ENCODE measurements at regions not wholly inside any gene's neighbourhood (a gene's known extent, or its start where the extent isn't known, plus 50 kb on each side); places are given as distances from the start of the nearest gene placed in this dataset.

DNA sequence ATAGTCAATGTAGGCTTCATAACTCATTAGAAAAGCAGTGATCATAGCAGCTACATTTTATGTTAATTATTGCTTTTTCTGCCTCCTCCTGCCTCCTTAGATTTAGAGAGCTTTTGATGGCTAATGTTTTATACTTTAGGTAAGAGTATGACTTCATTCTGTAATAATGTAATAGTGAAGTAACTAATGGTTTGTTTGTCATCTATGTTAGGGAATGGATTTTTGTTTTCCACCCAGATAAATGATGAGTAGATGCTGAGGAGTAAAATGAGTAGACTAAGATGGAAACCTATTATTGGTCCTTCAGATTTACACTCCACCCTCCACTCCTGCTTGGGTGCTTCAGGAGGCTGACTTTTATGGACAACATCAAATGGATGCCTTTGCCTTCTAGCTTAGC, 170.6 kb downstream of the CTH start:
- Histone ChIP-seq H3K9me3 (ENCODE audit: control extremely low read depth in 1 of 3, control insufficient read depth in 2 of 3, insufficient read depth in 1 of 3, low read length in 2 of 3) (no peaks in the 10 kb centered on the region), H3K9ac (ENCODE audit: low read length) (no peak overlapping the region), H3K79me2 (ENCODE audit: control insufficient read depth, insufficient read depth, low read length) (no peaks in the 10 kb centered on the region), H4K20me1 (ENCODE audit: control insufficient read depth, insufficient read depth, low read length, poor library complexity, severe bottlenecking) (no peaks in the 10 kb centered on the region), H3K27ac (ENCODE audit: low read length in 2 of 2) (no peak overlapping the region), H3K4me2 (replicated peaks; ENCODE audit: low read depth, low read length, poor library complexity, severe bottlenecking) (no peak overlapping the region), H3K4me1 (ENCODE audit: control insufficient read depth in 2 of 2, insufficient read depth in 2 of 2, low read length in 2 of 2) (no peaks in the 10 kb centered on the region), H3K4me3 (ENCODE audit: control extremely low read depth in 1 of 5, extremely low read depth in 1 of 5, insufficient read depth in 1 of 5, low read depth in 2 of 5, low read length in 4 of 5) (no peak overlapping the region), H2AFZ (ENCODE audit: insufficient read depth, low read depth, low read length, poor library complexity, severe bottlenecking) (no peak overlapping the region), H3K27me3 (replicated peaks in 1 of 4; ENCODE audit: control extremely low read depth in 1 of 4, control insufficient read depth in 3 of 4, insufficient read depth in 4 of 4, low read length in 3 of 4) (no peaks in the 10 kb centered on the region), H3K36me3 (replicated peaks in 1 of 2; ENCODE audit: control extremely low read depth in 1 of 2, control insufficient read depth in 1 of 2, extremely low read depth in 1 of 2, insufficient read depth in 2 of 2, low read length in 1 of 2) (no peaks in the 10 kb centered on the region)
- Mint-ChIP-seq H3K27me3 (no peaks in the 10 kb centered on the region), H3K4me1 (no peaks in the 10 kb centered on the region), H3K4me3 (no peak overlapping the region), H3K27ac (no peak overlapping the region), H3K9me3 (ENCODE audit: insufficient read depth) (peaks cover 2% of the 10 kb centered on the region)
- TF ChIP-seq EZH2 (IDR thresholded peaks at IDR 0.05; ENCODE audit: borderline replicate concordance, insufficient read depth, low read depth, low read length, poor library complexity, severe bottlenecking): no peak
- TF ChIP-seq, protein P1, sequence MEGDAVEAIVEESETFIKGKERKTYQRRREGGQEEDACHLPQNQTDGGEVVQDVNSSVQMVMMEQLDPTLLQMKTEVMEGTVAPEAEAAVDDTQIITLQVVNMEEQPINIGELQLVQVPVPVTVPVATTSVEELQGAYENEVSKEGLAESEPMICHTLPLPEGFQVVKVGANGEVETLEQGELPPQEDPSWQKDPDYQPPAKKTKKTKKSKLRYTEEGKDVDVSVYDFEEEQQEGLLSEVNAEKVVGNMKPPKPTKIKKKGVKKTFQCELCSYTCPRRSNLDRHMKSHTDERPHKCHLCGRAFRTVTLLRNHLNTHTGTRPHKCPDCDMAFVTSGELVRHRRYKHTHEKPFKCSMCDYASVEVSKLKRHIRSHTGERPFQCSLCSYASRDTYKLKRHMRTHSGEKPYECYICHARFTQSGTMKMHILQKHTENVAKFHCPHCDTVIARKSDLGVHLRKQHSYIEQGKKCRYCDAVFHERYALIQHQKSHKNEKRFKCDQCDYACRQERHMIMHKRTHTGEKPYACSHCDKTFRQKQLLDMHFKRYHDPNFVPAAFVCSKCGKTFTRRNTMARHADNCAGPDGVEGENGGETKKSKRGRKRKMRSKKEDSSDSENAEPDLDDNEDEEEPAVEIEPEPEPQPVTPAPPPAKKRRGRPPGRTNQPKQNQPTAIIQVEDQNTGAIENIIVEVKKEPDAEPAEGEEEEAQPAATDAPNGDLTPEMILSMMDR (IDR thresholded peaks at IDR 0.05): no peak
- ATAC-seq (ENCODE audit: low read depth) (no peak), DNase-seq (no peak)
- intact Hi-C loops (cut with micrococcal nuclease): no loop called here
- POLR2A ChIA-PET: no interaction called here
- CTCF ChIA-PET: no interaction called here

DNA sequence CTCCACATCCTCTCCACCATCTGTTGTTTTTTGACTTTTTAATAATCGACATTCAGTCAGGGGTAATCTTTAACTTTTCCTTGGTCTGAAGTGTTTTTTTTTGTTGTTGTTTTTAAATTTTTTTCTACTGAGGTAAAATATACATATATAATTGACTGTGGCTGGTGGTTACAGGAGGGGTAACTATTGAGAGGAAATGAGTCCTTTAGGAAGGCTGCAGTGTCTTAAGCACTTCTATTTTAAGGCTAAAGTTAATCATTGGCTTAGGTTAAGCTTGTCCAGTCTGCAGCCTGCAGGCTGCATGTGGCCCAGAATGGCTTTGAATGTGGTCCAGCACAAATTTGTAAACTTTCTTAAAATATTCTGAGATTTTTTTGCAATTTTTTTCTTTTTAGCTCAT, 172.5 kb downstream of the CTH start:
- no peaks in the 10 kb centered on the region for H3K9me3 ChIP-seq (ENCODE audit: control extremely low read depth in 1 of 3, control insufficient read depth in 2 of 3, insufficient read depth in 1 of 3, low read length in 2 of 3)
- no peak overlapping the region for H3K27ac Mint-ChIP-seq
- POLR2A ChIA-PET: no interaction called here
- H3K4me3 ChIP-seq (ENCODE audit: control extremely low read depth in 1 of 5, extremely low read depth in 1 of 5, insufficient read depth in 1 of 5, low read depth in 2 of 5, low read length in 4 of 5): no peak overlapping the region
- H2AFZ ChIP-seq (ENCODE audit: insufficient read depth, low read depth, low read length, poor library complexity, severe bottlenecking): no peak overlapping the region
- no CpG with 5 or more reads among the region's 1 CpG for WGBS (ENCODE audit: insufficient coverage)
- no peaks in the 10 kb centered on the region for H4K20me1 ChIP-seq (ENCODE audit: control insufficient read depth, insufficient read depth, low read length, poor library complexity, severe bottlenecking)
- H3K27me3 ChIP-seq (replicated peaks in 1 of 4; ENCODE audit: control extremely low read depth in 1 of 4, control insufficient read depth in 3 of 4, insufficient read depth in 4 of 4, low read length in 3 of 4): no peaks in the 10 kb centered on the region
- no peak overlapping the region for H3K4me2 ChIP-seq (replicated peaks; ENCODE audit: low read depth, low read length, poor library complexity, severe bottlenecking)
- peaks cover 2% of the 10 kb centered on the region for H3K9me3 Mint-ChIP-seq (ENCODE audit: insufficient read depth)
- no peak overlapping the region for H3K9ac ChIP-seq (ENCODE audit: low read length)
- DNase-seq: no peak
- no peaks in the 10 kb centered on the region for H3K4me1 Mint-ChIP-seq
- ATAC-seq (ENCODE audit: low read depth): no peak
- intact Hi-C loops (cut with micrococcal nuclease): no loop called here
- no peaks in the 10 kb centered on the region for H3K27me3 Mint-ChIP-seq
- CTCF ChIA-PET: no interaction called here
- H3K36me3 ChIP-seq (replicated peaks in 1 of 2; ENCODE audit: control extremely low read depth in 1 of 2, control insufficient read depth in 1 of 2, extremely low read depth in 1 of 2, insufficient read depth in 2 of 2, low read length in 1 of 2): no peaks in the 10 kb centered on the region
- no peak overlapping the region for H3K4me3 Mint-ChIP-seq
- no peak overlapping the region for H3K27ac ChIP-seq (ENCODE audit: low read length in 2 of 2)
- H3K79me2 ChIP-seq (ENCODE audit: control insufficient read depth, insufficient read depth, low read length): no peaks in the 10 kb centered on the region
- TF ChIP-seq, protein P1 (IDR thresholded peaks at IDR 0.05): no peak
- no peak for TF ChIP-seq EZH2 (IDR thresholded peaks at IDR 0.05; ENCODE audit: borderline replicate concordance, insufficient read depth, low read depth, low read length, poor library complexity, severe bottlenecking)
- no peaks in the 10 kb centered on the region for H3K4me1 ChIP-seq (ENCODE audit: control insufficient read depth in 2 of 2, insufficient read depth in 2 of 2, low read length in 2 of 2)
